ENCODE measurements at regions not wholly inside any gene's neighbourhood (a gene's known extent, or its start where the extent isn't known, plus 50 kb on each side); places are given as distances from the start of the nearest gene placed in this dataset.

DNA sequence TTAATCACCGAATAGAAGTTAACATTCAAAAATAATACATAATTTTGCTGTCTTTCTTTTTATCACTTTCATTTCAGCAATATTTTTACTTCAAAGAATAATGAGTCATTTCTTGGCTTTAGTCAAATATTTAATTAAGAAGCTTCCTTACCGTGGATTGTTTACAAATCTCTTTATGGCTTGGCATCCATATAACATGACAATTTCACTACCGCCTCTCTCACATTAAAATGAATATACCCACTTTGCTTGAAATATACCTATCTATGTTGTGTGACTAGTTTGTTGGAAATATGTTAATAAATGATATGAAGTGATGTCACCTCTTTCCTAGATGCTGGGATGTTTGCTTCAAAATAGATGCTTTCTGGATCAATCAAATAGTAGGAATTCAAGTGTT lies 1203.9 kb downstream of the AMY1C start:
- Histone ChIP-seq H3K36me3 (replicated peaks; ENCODE audit: insufficient read depth, low read length) (no peaks in the 10 kb centered on the region), H3F3A (ENCODE audit: insufficient read depth, low read length) (no peaks in the 10 kb centered on the region), H3K9ac (ENCODE audit: low read length) (no peak overlapping the region), H3K9me3 (replicated peaks; ENCODE audit: insufficient read depth, low read length) (no peaks in the 10 kb centered on the region), H3K27ac (ENCODE audit: low read length) (no peak overlapping the region), H3K9me2 (replicated peaks; ENCODE audit: insufficient read depth, low read length) (no peaks in the 10 kb centered on the region), H3K4me3 (ENCODE audit: low read length) (no peak overlapping the region), H3K27me3 (replicated peaks; ENCODE audit: insufficient read depth, low read length) (no peaks in the 10 kb centered on the region), H4K20me1 (ENCODE audit: insufficient read depth, low read length) (no peaks in the 10 kb centered on the region), H3K4me2 (ENCODE audit: low read depth, low read length) (no peak overlapping the region), H3K79me2 (ENCODE audit: low read length) (no peaks in the 10 kb centered on the region), H3K4me1 (ENCODE audit: low read length) (no peaks in the 10 kb centered on the region), H2AFZ (ENCODE audit: low read length) (no peak overlapping the region)
- TF ChIP-seq EZH2phosphoT487 (IDR thresholded peaks at IDR 0.05; ENCODE audit: low read length), result no peak
- TF ChIP-seq, protein P1, sequence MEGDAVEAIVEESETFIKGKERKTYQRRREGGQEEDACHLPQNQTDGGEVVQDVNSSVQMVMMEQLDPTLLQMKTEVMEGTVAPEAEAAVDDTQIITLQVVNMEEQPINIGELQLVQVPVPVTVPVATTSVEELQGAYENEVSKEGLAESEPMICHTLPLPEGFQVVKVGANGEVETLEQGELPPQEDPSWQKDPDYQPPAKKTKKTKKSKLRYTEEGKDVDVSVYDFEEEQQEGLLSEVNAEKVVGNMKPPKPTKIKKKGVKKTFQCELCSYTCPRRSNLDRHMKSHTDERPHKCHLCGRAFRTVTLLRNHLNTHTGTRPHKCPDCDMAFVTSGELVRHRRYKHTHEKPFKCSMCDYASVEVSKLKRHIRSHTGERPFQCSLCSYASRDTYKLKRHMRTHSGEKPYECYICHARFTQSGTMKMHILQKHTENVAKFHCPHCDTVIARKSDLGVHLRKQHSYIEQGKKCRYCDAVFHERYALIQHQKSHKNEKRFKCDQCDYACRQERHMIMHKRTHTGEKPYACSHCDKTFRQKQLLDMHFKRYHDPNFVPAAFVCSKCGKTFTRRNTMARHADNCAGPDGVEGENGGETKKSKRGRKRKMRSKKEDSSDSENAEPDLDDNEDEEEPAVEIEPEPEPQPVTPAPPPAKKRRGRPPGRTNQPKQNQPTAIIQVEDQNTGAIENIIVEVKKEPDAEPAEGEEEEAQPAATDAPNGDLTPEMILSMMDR (IDR thresholded peaks at IDR 0.05; ENCODE audit: low read length), result no peak
- no peak for TF ChIP-seq EZH2 (optimal IDR thresholded peaks at IDR 0.05; ENCODE audit: low read depth, low read length)
- DNase-seq, result no peak

DNA sequence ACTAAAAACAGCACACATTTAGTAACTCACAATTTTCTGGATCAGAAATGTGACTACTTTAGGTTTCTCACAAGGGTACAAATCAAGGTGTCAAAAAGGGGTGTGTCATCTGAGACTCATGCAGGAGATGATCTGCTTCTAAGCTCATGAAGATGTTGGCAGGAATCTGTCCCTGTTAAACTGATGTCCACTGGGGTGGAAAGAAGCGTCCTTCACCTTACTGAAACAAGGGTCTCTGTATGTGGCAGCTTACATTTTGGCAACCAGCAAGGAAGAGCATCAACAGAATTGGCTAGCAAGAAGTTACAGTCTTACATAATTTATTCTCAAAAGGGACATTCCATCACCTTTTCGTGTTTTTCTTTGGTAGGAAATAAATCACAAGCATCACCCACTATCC lies 1223.8 kb downstream of the AMY1C start:
- H2AFZ ChIP-seq (ENCODE audit: low read length), result no peak overlapping the region
- H3K4me1 ChIP-seq (ENCODE audit: low read length), result no peaks in the 10 kb centered on the region
- H3K27ac ChIP-seq (ENCODE audit: low read length), result no peak overlapping the region
- H3K4me2 ChIP-seq (ENCODE audit: low read depth, low read length), result no peak overlapping the region
- H3K9ac ChIP-seq (ENCODE audit: low read length), result no peak overlapping the region
- no peak for DNase-seq
- no peaks in the 10 kb centered on the region for H3K9me3 ChIP-seq (replicated peaks; ENCODE audit: insufficient read depth, low read length)
- H3F3A ChIP-seq (ENCODE audit: insufficient read depth, low read length), result no peaks in the 10 kb centered on the region
- H3K27me3 ChIP-seq (replicated peaks; ENCODE audit: insufficient read depth, low read length), result no peaks in the 10 kb centered on the region
- H3K4me3 ChIP-seq (ENCODE audit: low read length), result no peak overlapping the region
- H4K20me1 ChIP-seq (ENCODE audit: insufficient read depth, low read length), result no peaks in the 10 kb centered on the region
- no peaks in the 10 kb centered on the region for H3K79me2 ChIP-seq (ENCODE audit: low read length)
- TF ChIP-seq EZH2phosphoT487 (IDR thresholded peaks at IDR 0.05; ENCODE audit: low read length), result no peak
- TF ChIP-seq, protein P1 (IDR thresholded peaks at IDR 0.05; ENCODE audit: low read length), result no peak
- no peak for TF ChIP-seq EZH2 (optimal IDR thresholded peaks at IDR 0.05; ENCODE audit: low read depth, low read length)
- H3K36me3 ChIP-seq (replicated peaks; ENCODE audit: insufficient read depth, low read length), result no peaks in the 10 kb centered on the region
- H3K9me2 ChIP-seq (replicated peaks; ENCODE audit: insufficient read depth, low read length), result no peaks in the 10 kb centered on the region

DNA sequence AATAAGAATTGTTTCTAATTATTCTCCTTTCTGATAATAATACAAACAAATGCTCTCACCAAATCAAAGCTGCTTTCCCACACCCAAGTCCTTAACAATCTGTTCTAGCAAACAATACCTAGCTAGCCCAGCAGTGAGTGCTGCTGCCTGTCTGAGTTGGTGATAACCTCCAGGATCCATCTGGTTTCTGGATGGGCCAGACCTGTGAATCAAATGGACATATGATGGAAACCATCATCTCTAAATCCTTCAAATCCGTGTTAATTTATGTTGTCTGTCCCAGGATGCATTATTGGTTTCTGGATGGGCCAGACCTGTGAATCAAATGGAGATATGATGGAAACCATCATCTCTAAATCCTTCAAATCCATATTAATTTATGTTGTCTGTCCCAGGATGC lies 1230.0 kb downstream of the AMY1C start:
- H3K4me3 ChIP-seq (ENCODE audit: low read length), result no peak overlapping the region
- H3K9me2 ChIP-seq (replicated peaks; ENCODE audit: insufficient read depth, low read length), result no peaks in the 10 kb centered on the region
- H3K4me1 ChIP-seq (ENCODE audit: low read length), result no peaks in the 10 kb centered on the region
- H3K4me2 ChIP-seq (ENCODE audit: low read depth, low read length), result no peak overlapping the region
- no peak for DNase-seq
- H3K27me3 ChIP-seq (replicated peaks; ENCODE audit: insufficient read depth, low read length), result no peaks in the 10 kb centered on the region
- no peaks in the 10 kb centered on the region for H3K79me2 ChIP-seq (ENCODE audit: low read length)
- TF ChIP-seq EZH2 (optimal IDR thresholded peaks at IDR 0.05; ENCODE audit: low read depth, low read length), result no peak
- H3K9me3 ChIP-seq (replicated peaks; ENCODE audit: insufficient read depth, low read length), result no peaks in the 10 kb centered on the region
- no peaks in the 10 kb centered on the region for H4K20me1 ChIP-seq (ENCODE audit: insufficient read depth, low read length)
- H3K9ac ChIP-seq (ENCODE audit: low read length), result no peak overlapping the region
- H3K27ac ChIP-seq (ENCODE audit: low read length), result no peak overlapping the region
- H2AFZ ChIP-seq (ENCODE audit: low read length), result no peak overlapping the region
- no peaks in the 10 kb centered on the region for H3F3A ChIP-seq (ENCODE audit: insufficient read depth, low read length)
- no peaks in the 10 kb centered on the region for H3K36me3 ChIP-seq (replicated peaks; ENCODE audit: insufficient read depth, low read length)

DNA sequence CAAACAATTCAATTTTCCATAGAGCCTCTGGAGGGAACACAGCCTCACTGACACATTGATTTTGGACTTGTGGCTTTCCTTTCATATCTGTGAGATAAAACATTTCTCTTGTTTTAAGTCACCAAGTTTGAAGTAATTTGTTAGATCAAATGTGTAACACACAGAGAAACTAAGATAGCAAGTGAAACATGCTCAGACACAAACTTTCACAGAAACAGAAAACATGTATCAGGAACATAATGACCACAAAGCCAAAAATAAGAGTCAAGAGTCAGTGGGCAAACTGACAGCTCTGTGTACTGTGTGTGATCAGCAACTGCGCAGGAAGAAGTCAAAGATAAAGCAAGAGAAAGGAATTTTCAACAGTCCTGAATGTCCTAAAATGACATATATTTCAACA lies 1237.5 kb downstream of the AMY1C start:
- Histone ChIP-seq H3K4me3 (ENCODE audit: low read length) (peak overlapping the region; percentile 19; the same call in 1 of the 2 replicates), H3K4me2 (ENCODE audit: low read depth, low read length) (peak overlapping the region; percentile 48), H3K9me3 (replicated peaks; ENCODE audit: insufficient read depth, low read length) (no peaks in the 10 kb centered on the region), H3K27ac (ENCODE audit: low read length) (peak overlapping the region; percentile 59; the same call in 1 of the 2 replicates), H2AFZ (ENCODE audit: low read length) (no peak overlapping the region), H3K36me3 (replicated peaks; ENCODE audit: insufficient read depth, low read length) (no peaks in the 10 kb centered on the region), H3K4me1 (ENCODE audit: low read length) (peaks cover 6% of the 10 kb centered on the region; the same call in 1 of the 2 replicates), H3K9me2 (replicated peaks; ENCODE audit: insufficient read depth, low read length) (no peaks in the 10 kb centered on the region), H3K79me2 (ENCODE audit: low read length) (no peaks in the 10 kb centered on the region), H3K27me3 (replicated peaks; ENCODE audit: insufficient read depth, low read length) (no peaks in the 10 kb centered on the region), H3F3A (ENCODE audit: insufficient read depth, low read length) (peaks cover 3% of the 10 kb centered on the region; the same call in 1 of the 2 replicates), H3K9ac (ENCODE audit: low read length) (no peak overlapping the region), H4K20me1 (ENCODE audit: insufficient read depth, low read length) (no peaks in the 10 kb centered on the region)
- TF ChIP-seq EZH2 (optimal IDR thresholded peaks at IDR 0.05; ENCODE audit: low read depth, low read length) (no peak), EZH2phosphoT487 (IDR thresholded peaks at IDR 0.05; ENCODE audit: low read length) (no peak)
- TF ChIP-seq, protein P1 (IDR thresholded peaks at IDR 0.05; ENCODE audit: low read length), result no peak
- DNase-seq, result peak; percentile 60

All from MM.1S (cell line).